ENCODE measurements at regions not wholly inside any gene's neighbourhood (a gene's known extent, or its start where the extent isn't known, plus 50 kb on each side); places are given as distances from the start of the nearest gene placed in this dataset.

DNA sequence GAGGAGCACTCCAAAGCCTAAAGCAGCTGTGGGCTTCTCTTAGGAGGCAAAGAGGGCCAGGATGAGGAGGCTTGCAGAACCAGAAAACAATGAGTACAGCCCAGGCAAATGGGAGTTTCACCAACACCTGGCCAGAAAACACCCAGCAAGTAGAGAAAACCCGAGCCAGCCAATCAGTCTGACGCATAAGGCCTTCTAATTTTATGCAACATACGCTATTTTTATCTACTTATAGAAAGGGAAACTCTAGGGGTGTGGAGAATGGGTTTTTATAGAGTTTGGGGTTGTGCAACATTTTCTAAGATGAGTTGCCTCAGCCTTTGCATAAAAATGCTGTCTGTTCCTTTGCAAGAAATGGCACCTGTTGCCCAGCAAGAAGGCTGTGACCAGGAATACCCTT, 529.0 kb upstream of the CDH5 start:
- H3K27me3 Mint-ChIP-seq (ENCODE audit: low read depth), result no peaks in the 10 kb centered on the region
- H3K4me1 Mint-ChIP-seq (ENCODE audit: low read depth), result peaks cover 6% of the 10 kb centered on the region
- no peak for DNase-seq (ENCODE audit: low spot score)
- no peak overlapping the region for H3K27ac Mint-ChIP-seq (ENCODE audit: unreplicated experiment)
- no peaks in the 10 kb centered on the region for H3K9me3 Mint-ChIP-seq (ENCODE audit: low read depth)
- no peaks in the 10 kb centered on the region for H3K36me3 Mint-ChIP-seq (ENCODE audit: low read depth)
- H3K4me3 Mint-ChIP-seq (ENCODE audit: unreplicated experiment), result no peak overlapping the region
- no peak for TF ChIP-seq CTCF (IDR thresholded peaks at IDR 0.05)

GRCh38 chr16:65834688-65835087, 531.8 kb upstream of the CDH5 start:
- Mint-ChIP-seq H3K27ac (ENCODE audit: unreplicated experiment) (no peak overlapping the region), H3K36me3 (ENCODE audit: low read depth) (no peaks in the 10 kb centered on the region), H3K9me3 (ENCODE audit: low read depth) (no peaks in the 10 kb centered on the region), H3K4me1 (ENCODE audit: low read depth) (peaks cover 6% of the 10 kb centered on the region), H3K4me3 (ENCODE audit: unreplicated experiment) (no peak overlapping the region), H3K27me3 (ENCODE audit: low read depth) (no peaks in the 10 kb centered on the region)
- no peak for DNase-seq (ENCODE audit: low spot score)
- TF ChIP-seq CTCF (IDR thresholded peaks at IDR 0.05), result no peak

- Mint-ChIP-seq H3K4me1 (ENCODE audit: low read depth) (peaks cover 6% of the 10 kb centered on the region), H3K27ac (ENCODE audit: unreplicated experiment) (no peak overlapping the region), H3K4me3 (ENCODE audit: unreplicated experiment) (no peak overlapping the region), H3K27me3 (ENCODE audit: low read depth) (no peaks in the 10 kb centered on the region), H3K36me3 (ENCODE audit: low read depth) (no peaks in the 10 kb centered on the region), H3K9me3 (ENCODE audit: low read depth) (no peaks in the 10 kb centered on the region)
- TF ChIP-seq CTCF (IDR thresholded peaks at IDR 0.05), result no peak
- no peak for DNase-seq (ENCODE audit: low spot score)
Observed at GRCh38 chr16:65833171-65833871, 533.2 kb upstream of the CDH5 start.

- no peaks in the 10 kb centered on the region for H3K36me3 Mint-ChIP-seq (ENCODE audit: low read depth)
- no peaks in the 10 kb centered on the region for H3K27me3 Mint-ChIP-seq (ENCODE audit: low read depth)
- DNase-seq (ENCODE audit: low spot score), result no peak
- TF ChIP-seq CTCF (IDR thresholded peaks at IDR 0.05), result no peak
- H3K4me1 Mint-ChIP-seq (ENCODE audit: low read depth), result peaks cover 6% of the 10 kb centered on the region
- no peak overlapping the region for H3K4me3 Mint-ChIP-seq (ENCODE audit: unreplicated experiment)
- H3K27ac Mint-ChIP-seq (ENCODE audit: unreplicated experiment), result no peak overlapping the region
- no peaks in the 10 kb centered on the region for H3K9me3 Mint-ChIP-seq (ENCODE audit: low read depth)
Observed at GRCh38 chr16:65832679-65833078, 533.8 kb upstream of the CDH5 start.

DNA sequence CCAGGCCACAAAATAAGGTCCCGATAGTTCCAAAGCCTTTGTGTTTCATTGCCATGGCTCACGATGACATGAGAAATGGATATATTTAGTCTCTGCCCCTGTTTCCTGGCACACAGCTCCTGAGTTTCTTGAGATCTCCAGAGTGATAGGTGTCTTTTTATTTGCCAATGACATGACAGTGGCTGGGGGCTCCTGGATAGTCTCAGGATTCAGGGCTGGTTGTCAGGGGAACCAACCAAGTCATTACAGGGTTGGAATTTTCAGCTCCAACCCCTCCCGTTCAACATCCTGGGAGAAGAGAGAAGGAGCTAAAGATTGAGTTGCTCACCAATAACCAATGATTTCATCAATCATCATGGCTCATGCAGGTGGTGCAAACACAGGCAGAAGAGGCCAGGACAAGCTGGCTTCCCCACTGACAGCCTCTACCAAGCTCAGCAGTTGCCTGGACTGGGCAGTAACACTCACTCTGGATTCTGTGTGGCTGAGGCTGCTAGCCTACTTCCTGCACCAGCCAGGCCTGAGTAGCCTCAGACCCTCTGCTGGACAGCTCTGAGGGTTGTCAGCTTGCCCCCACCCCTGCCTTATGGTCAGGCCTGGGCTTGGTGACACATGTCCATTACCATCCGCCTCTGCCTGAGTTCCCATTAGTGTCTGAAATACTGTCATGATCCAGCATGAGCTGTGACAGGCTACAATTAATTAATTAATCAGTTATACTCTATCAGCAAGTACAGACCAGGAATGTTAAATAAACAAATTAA, 534.4 kb upstream of the CDH5 start:
- Mint-ChIP-seq H3K36me3 (ENCODE audit: low read depth) (no peaks in the 10 kb centered on the region), H3K9me3 (ENCODE audit: low read depth) (no peaks in the 10 kb centered on the region), H3K27ac (ENCODE audit: unreplicated experiment) (no peak overlapping the region), H3K4me3 (ENCODE audit: unreplicated experiment) (no peak overlapping the region), H3K4me1 (ENCODE audit: low read depth) (peaks cover 6% of the 10 kb centered on the region), H3K27me3 (ENCODE audit: low read depth) (no peaks in the 10 kb centered on the region)
- no peak for TF ChIP-seq CTCF (IDR thresholded peaks at IDR 0.05)
- DNase-seq (ENCODE audit: low spot score), result no peak
